Fibroblast of the aortic adventitia (primary cell): ENCODE measurements at regions not wholly inside any gene's neighbourhood (a gene's known extent, or its start where the extent isn't known, plus 50 kb on each side); places are given as distances from the start of the nearest gene placed in this dataset.

Source experiments
- DNase-seq: peaks from one replicate; pipeline ENCODE4 v3.0.0-alpha.2; 2010; ENCODE audit warnings: low read depth
- H3K4me3 ChIP-seq: 2 replicates; pipeline ENCODE4 v1.5.1; 2011; ENCODE audit warnings: low read depth, mild to moderate bottlenecking, control low read depth, low read length, moderate library complexity
- CTCF ChIP-seq: IDR thresholded peaks from 2 replicates; pipeline ENCODE4 v1.5.1; 2011; ENCODE audit warnings: mild to moderate bottlenecking, low read length, control low read depth, inconsistent platforms; ENCODE audit not compliant: insufficient read depth

DNA sequence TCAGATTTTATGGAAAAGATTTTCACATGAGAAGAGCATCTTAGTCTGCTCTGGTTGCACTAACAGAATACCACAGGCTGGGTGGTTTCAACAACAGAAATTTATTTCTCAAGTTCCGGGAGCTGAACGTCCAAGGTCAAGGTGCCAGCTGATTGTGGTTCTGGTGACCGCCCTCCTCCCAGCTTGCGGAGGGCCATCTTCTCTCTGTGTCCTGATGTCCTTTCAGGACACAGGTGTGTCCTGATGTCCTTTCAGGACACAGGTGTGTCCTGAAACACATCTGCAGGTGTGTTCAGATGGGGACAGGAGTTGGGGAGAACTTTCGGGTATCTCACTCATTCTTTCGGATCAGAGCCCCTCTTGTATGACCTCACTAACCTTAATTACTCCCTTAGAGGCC lies 374.9 kb downstream of the SOX11 start:
- no peak overlapping the region for H3K4me3 ChIP-seq
- no peak for TF ChIP-seq CTCF
- DNase-seq, result no peak

- no peak overlapping the region for H3K4me3 ChIP-seq
- no peak for DNase-seq
- no peak for TF ChIP-seq CTCF
Measured at GRCh38 chr2:6067806-6068205, 375.6 kb downstream of the SOX11 start.

DNA sequence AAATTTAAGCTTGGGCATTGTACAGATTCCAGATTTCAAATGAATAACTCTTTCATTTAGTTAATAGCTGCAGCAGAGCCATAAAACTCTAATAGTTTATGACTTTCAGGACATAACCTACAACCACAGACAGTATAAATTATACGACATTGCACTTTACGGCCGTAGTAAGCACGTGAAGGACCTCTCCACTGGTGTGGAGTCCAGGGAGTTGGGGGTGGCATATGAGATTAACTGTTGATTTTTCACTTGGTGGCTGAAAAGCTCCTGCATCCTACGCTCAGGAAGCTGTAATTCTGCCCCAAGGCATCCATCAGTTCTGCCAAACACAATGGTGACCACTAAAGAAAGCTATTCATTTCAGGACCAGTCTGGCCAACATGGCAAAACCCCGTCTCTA lies 376.2 kb downstream of the SOX11 start:
- no peak overlapping the region for H3K4me3 ChIP-seq
- no peak for TF ChIP-seq CTCF
- no peak for DNase-seq

GRCh38 chr2:6069381-6069780 lies 377.2 kb downstream of the SOX11 start:
- no peak for DNase-seq
- TF ChIP-seq CTCF, result no peak
- no peak overlapping the region for H3K4me3 ChIP-seq

GRCh38 chr2:6071519-6071918 lies 379.3 kb downstream of the SOX11 start:
- TF ChIP-seq CTCF, result no peak
- no peak overlapping the region for H3K4me3 ChIP-seq
- DNase-seq, result no peak

DNA sequence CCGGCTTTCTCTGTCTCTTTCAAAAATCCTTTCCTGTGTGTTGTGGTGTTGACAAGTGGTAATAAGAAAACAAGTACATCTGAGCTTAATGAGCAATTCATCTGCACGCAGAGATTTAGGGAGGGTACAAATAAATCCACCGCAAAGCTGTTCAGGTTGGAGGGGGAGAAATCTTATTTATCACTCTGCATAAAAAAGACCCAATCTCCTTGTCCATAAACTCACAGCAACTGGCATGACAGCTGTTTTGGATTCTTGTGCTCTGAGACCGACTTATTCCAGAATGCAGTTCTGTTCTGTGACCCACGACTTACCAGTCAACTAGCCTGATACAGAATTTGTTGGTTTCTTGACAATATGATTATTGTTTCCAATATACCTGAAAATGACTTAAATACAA lies 380.1 kb downstream of the SOX11 start:
- no peak overlapping the region for H3K4me3 ChIP-seq
- no peak for DNase-seq
- no peak for TF ChIP-seq CTCF

DNA sequence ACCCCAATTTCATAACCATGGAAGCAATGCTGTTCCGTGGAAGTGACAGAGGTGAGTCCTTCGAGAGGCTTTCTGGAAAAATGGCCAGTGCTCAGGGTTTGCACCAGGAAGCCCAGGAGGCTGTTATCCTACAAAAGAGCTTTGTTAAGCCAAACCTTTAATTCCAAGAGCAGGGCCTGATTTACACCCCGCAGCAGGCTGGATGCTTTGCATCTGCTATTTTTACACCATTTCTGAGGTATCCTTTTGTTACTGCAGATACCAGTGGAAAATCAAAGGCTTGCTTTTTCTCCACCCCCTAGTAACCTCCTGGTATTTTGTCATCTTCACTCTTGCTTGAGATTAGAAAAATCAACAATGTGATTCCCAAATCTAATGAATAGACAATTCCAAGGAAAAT lies 380.6 kb downstream of the SOX11 start:
- DNase-seq, result no peak

More for the DNA sequence above, 380.6 kb downstream of the SOX11 start:
- H3K4me3 ChIP-seq, result no peak overlapping the region
- TF ChIP-seq CTCF, result no peak
